DMS79 treated with DMSO at 0.1 percent for 48 hours (cell line): ENCODE measurements at regions not wholly inside any gene's neighbourhood (a gene's known extent, or its start where the extent isn't known, plus 50 kb on each side); places are given as distances from the start of the nearest gene placed in this dataset.
A peak's percentile ranks its signal among the peaks of the same experiment; 100 is the strongest.
"Not testable (repeated sequence)": the region's sequence is repeated elsewhere in the genome, so short reads cannot be mapped to it uniquely, and the experiment has no call there.

ENCODE experiments used
- DNase-seq: peaks from one replicate; lab custom pipeline; 2025; lab: John Stamatoyannopoulos, UW

DNA sequence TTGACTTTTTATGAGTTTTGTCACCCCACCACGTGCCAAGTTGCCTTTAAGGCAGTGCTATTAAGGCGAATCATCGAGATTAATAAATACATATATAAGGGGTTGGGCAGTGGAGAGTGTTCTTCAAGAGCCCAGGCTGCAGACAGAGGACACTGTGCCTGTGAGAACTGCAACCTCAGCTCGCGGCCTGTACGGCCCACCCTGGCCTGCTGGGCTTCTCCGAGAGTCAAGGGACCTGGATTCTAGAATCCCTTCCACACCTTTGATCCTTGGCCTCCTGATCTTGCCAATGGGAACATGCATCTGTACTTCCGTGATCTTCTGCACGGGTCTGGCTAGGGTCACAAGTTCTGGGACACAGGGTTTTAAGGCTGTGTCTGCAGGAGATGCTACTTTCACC is 54.5 kb downstream of the IRX5 start:
- peak; percentile 2 for DNase-seq

DNA sequence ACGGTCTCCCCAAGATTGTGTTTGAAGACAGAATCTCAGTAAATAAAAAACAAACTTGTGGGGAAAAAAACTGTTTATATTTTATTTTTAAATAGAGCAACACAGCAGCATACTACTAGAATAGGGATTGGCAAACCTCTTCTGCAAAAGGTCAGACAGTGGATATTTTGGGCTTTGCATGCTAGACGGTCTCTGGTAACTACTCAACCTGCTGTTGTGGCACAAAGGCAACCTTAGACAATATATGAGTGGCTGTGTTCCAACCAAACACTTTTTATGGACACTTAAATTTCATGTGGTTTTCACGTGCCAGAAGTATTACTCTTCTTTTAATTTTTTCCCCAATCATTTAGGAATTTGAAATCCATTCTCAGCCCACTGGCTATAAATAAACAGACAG is 55.0 kb downstream of the IRX5 start:
- DNase-seq, result peak; percentile 5

DNA sequence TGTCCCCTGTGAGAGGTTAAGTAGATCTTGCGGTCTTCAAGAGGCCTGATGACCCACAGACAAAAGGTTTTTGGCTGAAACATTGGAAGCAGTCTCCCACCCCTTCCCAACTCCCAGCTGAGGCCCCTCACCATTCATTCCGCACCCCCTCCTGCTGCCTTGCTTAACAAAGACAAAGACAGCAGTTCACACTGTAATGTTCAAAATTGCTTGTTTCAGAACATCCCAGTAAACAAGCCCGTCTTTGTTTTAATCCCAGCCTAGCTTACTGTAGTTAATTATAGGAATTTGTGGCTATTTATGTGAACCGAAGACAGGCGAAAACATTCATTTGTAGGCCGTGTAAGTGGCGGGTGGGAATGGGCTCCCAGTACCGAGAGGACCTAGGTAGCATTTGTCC is 55.7 kb downstream of the IRX5 start:
- no peak for DNase-seq

DNA sequence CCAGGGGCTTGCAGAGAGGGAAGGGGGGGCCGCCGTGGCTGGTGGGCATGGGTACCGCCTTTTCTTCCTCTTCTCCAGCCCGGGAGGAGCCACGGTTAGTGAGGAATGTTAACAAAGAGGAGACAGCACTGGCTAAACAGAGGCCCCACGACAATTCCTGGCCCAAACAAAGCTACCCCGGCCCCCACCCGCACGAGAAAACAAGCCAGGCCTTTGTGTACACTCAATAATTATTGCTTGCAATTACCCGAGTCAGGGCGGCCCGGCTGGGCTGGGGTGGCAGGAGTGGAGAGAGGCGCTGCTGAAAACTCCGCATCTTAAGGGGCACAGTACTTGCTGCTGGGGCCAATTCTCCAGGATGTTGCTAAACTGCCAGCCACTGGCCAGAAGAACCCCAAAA is 56.4 kb downstream of the IRX5 start:
- no peak for DNase-seq

DNA sequence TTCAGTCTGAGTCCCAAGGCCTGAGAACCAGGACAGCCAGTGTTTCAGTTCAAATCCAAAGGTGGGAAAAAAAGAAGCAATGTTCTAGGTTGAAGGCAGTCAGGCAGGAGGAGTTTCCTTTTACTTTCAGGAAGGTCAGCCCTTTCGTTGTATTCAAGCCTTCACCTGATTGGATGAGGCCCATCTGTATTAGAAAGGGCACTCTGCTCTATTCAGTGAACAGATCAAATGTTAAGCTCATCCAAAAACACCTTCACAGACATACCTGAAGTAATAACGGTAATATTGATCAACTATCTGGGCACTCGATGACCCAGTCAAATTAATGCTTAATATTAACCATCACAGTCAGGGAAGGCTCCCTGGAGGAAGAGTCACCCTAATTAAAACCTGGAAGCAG is 60.9 kb downstream of the IRX5 start:
- DNase-seq, result no peak

DNA sequence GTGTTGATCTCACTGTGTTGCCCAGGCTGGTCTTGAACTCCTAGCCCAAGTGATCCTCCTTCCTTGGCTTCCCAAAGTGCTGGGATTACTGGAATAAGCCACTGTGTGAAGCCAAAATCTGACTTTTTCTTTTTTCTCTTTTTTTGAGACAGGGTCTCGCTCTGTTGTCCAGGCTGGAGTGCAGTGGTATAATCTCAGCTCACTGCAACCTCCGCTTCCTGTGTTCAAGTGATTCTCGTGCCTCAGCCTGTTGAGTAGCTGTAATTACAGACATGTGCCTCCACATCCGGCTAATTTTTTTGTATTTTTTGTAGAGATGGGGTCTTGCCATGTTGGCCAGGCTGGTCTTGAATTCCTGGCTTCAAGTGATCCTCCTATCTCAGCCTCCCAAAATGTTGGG is 61.3 kb downstream of the IRX5 start:
- DNase-seq, result not testable (repeated sequence)

DNA sequence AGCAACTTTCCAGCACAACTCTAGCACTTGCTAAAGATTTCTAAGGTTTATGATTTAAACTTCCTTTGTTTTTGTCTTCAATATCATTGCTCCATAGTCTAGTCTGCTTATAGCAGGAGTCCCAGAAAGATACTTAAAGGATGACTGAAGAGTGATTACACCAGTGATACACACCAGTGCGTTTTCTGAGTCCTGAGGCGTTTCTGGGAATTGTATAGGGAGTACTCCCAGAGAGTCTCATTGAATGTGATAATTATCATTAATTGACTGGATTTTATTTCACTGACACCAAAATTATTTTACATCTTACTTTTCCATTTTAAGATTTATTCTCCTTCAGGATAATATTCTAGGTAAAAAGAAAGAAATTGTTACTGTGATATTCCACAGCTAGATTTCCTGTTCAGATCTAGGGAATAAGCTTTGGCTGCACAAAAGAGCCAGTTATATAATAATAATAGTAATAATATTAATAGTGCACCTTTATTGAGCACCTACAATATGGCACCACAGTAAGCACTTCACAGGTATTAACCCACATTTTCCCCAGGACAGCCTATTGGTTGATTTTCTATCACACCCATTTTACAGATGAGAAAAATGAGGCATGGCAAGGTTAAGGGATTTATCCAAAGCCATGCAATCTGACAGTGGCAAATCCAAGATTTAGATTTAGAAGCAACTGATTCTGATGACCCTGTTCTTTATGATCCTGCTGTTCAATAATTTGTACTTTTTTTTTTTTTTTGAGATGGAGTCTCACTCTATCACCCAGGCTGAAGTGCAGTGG is 62.6 kb downstream of the IRX5 start:
- DNase-seq, result no peak

DNA sequence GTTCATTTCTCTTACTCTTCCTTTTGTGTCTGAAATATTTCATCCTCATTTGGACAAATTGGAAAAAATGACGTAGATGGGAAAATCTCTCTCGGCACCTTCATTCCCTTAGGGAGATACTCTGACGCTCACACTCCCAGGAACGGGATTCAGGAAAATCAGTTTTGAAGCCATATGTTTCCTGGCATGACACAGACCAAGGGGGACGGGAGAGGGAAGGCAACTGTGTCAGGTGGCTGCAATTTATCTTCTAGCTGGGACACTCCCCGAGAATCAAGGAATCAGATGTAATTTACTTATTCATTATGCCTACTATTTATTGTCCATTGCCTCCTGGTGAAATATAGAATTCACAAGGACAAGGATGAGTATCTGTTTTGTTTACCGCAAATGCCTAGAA is 65.5 kb downstream of the IRX5 start:
- DNase-seq, result no peak

DNA sequence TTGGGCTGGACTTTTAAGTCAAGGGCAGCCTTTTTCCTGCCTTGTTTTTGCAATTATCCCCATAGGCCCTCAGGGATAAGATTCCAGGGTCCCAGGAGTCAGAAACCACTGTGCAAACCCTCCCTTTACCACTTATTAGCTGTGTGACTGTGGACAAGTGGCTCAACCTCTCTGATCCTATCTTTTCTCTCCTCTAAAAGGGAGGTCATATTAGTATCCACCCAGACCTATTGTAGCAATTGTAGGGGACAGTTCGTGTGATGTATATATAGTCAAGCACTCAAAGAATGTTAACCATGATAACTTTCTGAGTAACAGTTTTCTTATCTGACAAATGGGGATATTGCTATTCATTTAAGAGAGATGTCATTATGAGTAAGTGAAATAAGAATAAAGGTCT is 68.2 kb downstream of the IRX5 start:
- no peak for DNase-seq

DNA sequence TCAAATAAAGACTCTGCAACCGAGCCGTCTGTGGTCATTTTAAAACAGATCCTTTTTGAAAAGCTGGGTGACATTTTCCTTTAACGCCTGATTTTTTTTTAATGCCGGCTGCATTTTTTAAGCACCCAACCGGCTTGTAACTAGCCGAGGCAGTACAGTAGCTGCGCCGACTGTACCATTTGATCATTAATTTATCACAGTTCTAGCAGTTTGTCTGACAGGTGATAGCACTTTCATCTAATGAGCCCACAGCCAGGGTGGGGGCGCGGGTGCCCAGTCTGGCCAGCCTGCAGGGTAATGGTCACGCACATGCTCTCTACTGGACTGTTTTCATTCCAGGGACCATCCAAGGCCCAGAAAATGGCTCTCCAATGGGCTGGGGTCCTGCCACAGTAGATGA is 68.8 kb downstream of the IRX5 start:
- no peak for DNase-seq

DNA sequence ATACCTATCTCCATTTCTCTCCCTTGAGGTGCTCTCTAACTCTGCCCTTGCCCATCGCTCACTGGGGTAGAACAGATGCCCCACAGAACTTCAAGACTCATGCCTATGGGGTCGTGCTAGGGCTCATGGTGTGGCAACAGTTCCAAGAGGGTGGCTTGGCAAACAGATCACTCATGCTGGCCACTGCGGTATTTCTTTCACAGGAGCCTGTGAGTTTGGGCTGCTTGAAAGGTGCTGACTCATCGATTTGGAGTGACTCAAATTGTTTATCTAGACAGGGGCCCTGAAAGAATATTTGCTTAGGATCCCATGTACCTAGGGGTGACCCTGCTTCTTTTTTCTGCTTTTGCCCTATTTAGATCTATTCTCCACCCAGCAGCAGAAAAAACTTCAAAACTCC is 69.9 kb downstream of the IRX5 start:
- DNase-seq, result no peak

DNA sequence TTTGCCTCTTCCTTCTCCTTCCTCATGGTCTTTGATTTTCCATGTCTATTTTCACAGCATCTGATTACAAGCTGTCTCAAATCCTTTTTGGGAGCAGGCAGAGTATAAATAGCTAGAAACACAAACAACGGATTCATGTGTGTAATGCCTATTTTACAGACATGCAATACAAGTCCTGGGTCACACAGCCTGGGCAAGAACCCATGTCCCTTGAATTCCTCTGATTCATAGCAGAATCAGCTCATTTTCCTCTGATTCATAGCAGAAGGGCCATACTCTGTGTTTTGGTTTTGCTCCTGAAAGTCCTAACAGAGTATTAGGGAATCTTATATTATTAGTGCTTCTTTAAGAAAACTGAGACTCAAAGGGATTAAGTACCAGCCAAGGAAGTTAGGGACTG is 71.3 kb downstream of the IRX5 start:
- DNase-seq, result no peak

DNA sequence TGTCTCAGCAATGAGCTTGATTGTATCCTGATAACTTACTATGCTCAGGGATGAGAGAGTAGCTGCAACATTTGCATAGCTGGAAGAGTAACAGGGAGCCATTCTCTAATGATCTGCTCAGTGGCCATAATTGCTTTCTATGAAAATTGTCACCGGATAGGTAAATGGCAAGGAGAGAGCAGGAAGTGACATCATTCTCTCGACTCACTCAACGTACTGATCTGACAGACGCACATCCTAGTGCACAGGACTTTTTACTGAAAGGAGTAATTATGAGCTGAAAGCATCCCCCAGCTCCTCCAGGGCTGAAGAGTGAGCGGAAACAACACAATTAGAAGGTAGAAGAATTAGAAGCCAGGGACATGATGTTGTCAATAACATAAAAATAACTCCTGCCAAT is 71.8 kb downstream of the IRX5 start:
- DNase-seq, result no peak

DNA sequence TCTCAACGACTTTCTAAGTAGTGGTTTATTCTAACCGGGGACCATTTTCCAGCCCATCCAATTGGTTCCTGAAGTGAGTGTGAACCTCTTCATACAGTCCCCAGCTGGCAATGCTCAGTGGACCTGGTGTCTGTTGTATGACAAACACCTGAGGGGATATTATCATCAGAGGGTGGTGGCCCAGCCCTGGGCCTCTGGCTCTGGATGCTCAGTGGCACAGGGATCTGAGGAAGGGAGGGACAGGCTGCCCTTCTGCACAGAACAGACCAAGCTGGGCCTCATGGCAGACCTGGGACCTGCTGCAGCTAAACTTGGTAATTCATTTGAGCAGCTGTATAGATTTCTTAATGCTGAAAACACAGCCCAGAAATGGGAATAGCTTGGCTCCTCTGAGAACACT is 72.6 kb downstream of the IRX5 start:
- no peak for DNase-seq

DNA sequence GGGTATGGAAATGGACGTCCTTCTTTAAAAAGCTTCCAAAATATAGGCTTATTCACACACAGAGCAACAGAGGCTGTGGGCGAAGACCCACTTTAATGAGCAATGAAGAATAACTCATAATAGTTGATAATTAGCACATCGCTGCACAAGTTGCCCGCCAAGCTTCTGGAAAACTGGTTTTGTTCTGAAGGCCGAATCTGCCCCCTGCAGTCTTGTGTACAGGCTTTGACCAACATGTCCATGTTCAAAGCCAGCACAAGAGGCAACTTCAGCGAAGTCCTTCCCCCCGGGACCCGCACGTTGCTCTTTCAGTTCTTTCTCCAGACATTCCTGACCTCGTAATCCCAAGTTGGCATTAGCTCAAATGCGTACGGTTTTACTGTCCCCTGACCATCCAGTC is 73.3 kb downstream of the IRX5 start:
- DNase-seq, result no peak

DNA sequence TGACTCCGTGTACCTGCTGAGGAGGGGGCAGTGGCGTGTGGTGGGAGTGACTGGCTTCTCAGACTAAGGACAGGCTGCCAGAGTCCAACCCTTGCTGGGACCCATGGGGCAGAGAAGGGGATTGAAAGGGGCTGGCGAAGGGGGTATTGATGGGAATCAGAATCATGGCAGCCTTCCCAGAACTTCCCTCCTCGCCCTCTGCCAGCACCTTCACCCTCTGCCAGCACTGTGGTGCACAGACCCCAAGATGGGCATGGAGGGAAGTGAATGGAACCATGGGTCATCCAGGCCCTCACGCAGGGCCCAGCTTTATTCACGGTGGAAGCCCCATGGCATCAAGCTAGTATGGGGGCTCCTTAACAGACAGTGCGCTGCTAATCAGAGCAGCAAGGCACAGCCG is 76.8 kb downstream of the IRX5 start:
- no peak for DNase-seq

DNA sequence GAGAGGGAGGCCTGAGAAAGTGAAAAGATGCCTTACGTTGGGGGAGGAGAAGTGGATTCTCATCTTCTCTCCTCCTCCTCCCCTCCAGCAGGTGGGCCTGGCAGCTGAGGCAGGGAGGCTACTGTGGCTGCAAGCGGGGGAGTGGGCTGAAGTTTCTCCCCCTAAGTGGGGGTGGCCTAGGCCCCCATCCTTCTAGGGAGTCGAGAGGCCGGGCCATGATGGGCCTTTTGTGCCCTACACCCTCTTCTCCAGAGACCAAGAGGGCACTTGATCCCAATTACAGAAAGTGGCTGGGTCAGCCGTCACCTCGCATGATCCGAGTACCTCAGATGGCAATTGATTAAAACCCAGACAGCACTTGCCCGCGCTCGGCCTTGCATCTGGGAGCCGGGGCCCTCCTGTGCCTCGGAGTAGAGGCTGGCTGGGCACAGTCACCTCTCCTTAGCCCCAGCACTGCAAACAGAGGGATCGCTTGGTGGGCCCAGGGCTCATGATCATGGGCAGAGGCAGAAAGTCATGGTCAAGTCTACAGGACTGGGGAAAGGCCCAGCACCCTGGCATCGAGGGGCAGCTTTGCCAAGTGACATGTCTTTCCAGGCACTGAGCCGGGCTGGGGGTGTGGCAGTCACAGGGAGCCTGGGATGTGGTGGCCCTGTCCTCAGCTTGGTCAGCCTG is 78.3 kb downstream of the IRX5 start:
- no peak for DNase-seq

DNA sequence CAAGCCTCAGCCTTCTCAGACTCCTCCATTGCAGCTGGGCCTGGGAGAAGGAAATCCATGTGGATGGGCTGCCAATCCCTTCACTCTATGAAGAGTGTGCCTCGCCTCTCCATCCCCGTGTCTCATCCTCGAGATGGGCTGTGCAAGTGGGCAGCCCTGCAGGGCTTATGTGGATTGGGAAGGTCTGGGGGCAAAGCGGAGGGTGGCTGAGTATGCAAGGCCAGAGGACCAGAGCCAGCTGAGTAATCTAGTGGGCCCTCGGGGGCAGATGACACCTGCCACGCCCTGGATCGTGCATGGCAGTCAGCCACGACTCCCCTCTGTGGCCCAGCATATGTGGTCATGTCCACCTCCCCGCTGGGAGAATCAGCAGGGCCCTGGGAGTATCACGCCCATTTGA is 78.9 kb downstream of the IRX5 start:
- DNase-seq, result no peak

DNA sequence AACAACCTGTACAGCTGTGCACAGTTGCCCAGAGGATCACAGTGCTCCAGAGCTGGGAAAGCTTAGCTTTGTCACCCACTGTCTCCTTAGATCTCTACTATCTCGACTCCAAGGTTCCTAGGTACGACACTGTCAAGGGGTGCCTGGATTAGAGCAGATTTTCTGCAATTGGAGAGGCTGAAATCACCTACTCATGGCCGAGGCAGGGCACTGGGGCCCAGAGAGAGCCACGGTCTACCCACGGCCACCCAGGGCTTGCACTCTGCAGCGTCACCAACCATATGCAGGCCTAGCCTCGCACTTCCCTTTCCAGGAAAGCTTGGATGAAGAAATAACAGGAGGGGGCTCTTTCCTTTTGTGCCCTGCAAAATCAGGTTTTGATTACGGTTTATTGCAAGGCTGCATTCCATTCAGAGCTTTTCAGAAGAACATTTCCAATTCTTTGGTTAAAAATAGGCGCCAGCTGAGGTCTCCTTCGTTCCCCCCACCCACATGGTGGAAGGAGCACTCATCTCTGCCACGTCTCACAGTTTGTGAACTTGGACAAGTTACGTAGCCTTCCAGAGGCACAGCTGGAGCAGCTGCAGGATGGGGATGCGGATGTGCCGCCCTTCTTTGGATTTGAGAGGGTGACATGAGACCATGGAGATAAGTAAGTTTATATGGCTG is 80.0 kb downstream of the IRX5 start:
- DNase-seq, result no peak

DNA sequence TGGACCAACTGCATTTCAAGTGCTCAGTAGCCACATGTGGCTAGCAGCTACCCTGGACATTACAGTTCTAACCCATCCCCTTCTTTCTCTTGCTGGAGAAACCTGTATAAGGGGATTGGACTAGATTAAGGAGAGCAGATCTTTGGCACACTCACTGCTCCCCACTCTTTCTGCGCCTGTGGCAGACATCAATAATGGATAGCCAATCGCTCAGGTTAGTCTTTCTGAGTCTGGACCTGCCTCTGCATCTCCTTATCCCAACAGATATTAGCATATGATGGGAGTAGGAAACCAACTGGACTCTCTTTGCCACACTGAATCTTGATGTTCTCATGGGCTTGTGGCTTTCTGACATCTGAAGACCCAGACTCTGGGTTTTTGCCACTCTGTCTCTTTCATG is 81.7 kb downstream of the IRX5 start:
- DNase-seq, result no peak

DNA sequence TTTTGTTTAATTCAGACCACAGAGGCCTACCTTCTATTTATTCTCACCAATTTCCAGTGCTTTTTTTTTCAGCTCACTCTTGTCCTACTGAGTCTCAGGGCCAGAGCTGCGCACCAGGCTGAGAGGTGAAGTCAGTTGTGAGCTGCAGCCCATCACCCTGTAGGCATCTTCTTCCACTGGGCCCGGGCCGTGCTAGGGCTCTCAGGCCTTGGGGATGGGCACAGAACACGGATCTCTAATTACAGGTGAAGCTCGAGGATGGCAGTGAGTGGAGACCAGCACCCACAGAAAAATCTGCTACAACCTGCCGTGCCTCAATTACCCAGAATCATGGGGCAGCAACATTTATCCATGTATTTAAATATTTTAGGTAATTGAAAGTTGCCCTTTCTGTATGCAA is 82.1 kb downstream of the IRX5 start:
- DNase-seq, result no peak

DNA sequence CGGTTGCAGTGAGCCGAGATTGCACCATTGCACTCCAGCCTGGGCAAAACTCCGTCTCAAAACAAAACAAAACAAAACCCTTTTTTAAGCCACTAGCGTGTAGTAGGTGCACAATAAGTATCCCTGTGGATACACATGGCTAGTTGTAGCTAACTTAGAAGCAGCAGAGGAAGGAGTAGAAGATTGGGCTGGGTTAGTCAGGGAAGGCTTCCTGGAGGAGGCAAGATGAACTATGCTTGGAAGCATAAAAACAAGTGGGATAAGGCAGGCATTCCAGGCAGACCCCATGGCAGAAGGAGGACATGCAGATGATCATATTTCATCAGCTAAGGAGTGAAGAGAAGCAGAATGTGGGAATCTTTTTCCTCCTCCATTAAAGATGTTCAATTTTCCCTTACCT is 83.4 kb downstream of the IRX5 start:
- no peak for DNase-seq

DNA sequence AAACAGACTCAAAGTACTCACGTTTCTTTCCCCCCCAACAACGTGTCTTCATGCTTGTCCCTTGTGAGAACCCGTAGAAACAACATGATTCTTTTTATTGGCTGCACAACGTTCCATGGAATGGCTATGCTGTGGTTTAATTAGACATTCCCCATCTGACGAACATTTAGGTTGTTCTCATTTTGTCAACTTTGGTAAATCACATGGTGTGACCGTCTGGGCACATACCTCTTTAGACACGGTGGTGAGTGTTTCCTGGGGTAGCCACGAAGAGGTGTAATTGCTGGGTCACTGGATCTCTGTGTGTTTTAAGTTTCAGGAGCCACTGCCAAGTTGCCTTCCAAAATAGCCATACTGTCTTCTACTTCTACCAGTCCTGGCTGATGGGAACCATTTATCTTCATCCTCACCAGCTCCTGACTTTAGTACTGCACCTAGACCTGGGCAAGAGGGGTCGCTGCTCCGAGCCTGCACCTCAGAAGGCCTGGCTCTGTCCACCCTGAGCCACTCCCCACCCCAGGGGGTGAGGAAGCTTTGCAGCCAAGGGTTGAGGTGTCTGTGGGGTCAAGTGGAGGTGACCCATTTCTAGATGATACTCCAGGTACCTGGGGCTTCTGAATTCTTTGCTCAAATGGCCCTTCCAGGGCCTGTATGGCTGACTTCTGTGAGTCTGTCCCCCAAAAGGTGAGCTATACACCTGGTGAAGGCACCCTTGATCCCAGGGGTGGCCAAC is 84.7 kb downstream of the IRX5 start:
- DNase-seq, result no peak
